Transverse colon (tissue), 4 donors: ENCODE measurements at regions not wholly inside any gene's neighbourhood (a gene's known extent, or its start where the extent isn't known, plus 50 kb on each side); places are given as distances from the start of the nearest gene placed in this dataset.

Source experiments
- DNase-seq: peaks from one replicate; pipeline ENCODE4 v3.0.0-alpha.2; 2019
- H3K27ac ChIP-seq, 4 donors: fragments of 200-600 bp; sonication (generic); 2 replicates each; pipeline ENCODE4 v1.5.1; 2016 to 2018; ENCODE audit warnings: inconsistent platforms in 4 of 4
- H3K27me3 ChIP-seq: fragments of 200-600 bp; sonication (generic); 2 replicates; pipeline ENCODE4 v1.5.1; 2017; ENCODE audit warnings: inconsistent platforms
- H3K36me3 ChIP-seq, 4 donors: fragments of 200-600 bp; sonication (generic); 2 replicates each; pipeline ENCODE4 v1.5.1; 2017 to 2019; ENCODE audit warnings: inconsistent platforms in 4 of 4
- H3K4me1 ChIP-seq, 4 donors: fragments of 200-600 bp; sonication (generic); 2 replicates each; pipeline ENCODE4 v1.5.1; 2017 to 2020; ENCODE audit warnings: inconsistent platforms in 4 of 4
- H3K4me3 ChIP-seq, 4 donors: fragments of 200-600 bp; sonication (generic); 1 replicate in 1 of 4; 2 replicates in 3 of 4; pipeline versions ENCODE4 v1.5.1 to v1.6.1; 2017 to 2019; ENCODE audit warnings: inconsistent platforms in 4 of 4
- H3K9me3 ChIP-seq, 2 donors: fragments of 200-600 bp; sonication (generic); 2 replicates each; pipeline ENCODE4 v1.5.1; 2017 to 2019; ENCODE audit warnings: inconsistent platforms in 2 of 2
- CTCF ChIP-seq, 5 experiments: fragments of 200-600 bp in 3 of 5; fragments of 450-650 bp in 2 of 5; sonication (generic) in 3 of 5; IDR thresholded peaks; 1 replicate in 2 of 5; 2 replicates in 3 of 5; pipeline ENCODE4 v1.5.1; 2016 to 2017; ENCODE audit warnings: antibody characterized with exemption in 5 of 5, inconsistent platforms in 3 of 5, mild to moderate bottlenecking in 2 of 5, moderate library complexity in 1 of 5
- EP300 ChIP-seq: sonication (generic); formaldehyde crosslinking; IDR thresholded peaks from one replicate; pipeline ENCODE4 v1.6.1; 2017; ENCODE audit warnings: antibody characterized with exemption, low read depth
- POLR2A ChIP-seq: fragments of 450-650 bp; IDR thresholded peaks from one replicate; pipeline ENCODE4 v1.6.1; 2016; ENCODE audit warnings: antibody characterized with exemption, mild to moderate bottlenecking, moderate library complexity
- POLR2AphosphoS5 ChIP-seq, 3 donors: sonication (generic); formaldehyde crosslinking; IDR thresholded peaks; one replicate each; pipeline ENCODE4 v1.6.1; 2016; ENCODE audit warnings: antibody characterized with exemption in 3 of 3
- WGBS, 2 donors: methylation state at CpG; one replicate each; pipeline ENCODE4 v1.1.5; 2018; ENCODE audit warnings: low coverage in 1 of 2; 5-methylcytosine and 5-hydroxymethylcytosine counted together
- in situ Hi-C, 4 donors: fragments of 200-750 bp; cut with MboI; loops; one replicate each; pipeline versions ENCODE4 v1.15.0 to v1.15.1; 2017; ENCODE audit warnings: low sequenced_read_pairs in 3 of 4, low pct_ligation_motif_present in 1 of 4, low pct_unique_long_range_greater_than_20kb in 1 of 4
- intact Hi-C: fragments of 100-400 bp; cut with DNase I; formaldehyde crosslinking; loops from one replicate; pipeline ENCODE4 v1.15.1; 2023; ENCODE audit warnings: low total_unique reads

GRCh38 chr17:62891659-62892058 is 74.4 kb upstream of the TANC2 start:
- Histone ChIP-seq H3K4me3 (no peak overlapping the region), H3K4me1 (peaks cover 0 to 9% (median 4%) of the 10 kb centered on the region in 4 donors), H3K27ac (no peak overlapping the region), H3K9me3 (no peaks in the 10 kb centered on the region), H3K36me3 (no peaks in the 10 kb centered on the region), H3K27me3 (no peaks in the 10 kb centered on the region)
- WGBS, 2 donors = 87 to 92% methylated on average over 3 of the region's 3 CpGs
- DNase-seq = no peak
- TF ChIP-seq POLR2AphosphoS5 (IDR thresholded peaks at IDR 0.05) (no peak), POLR2A (no peak), EP300 (no peak), CTCF (IDR thresholded peaks at IDR 0.05) (no peak)
- in situ Hi-C loops (no loop called here), intact Hi-C loops (no loop called here)

GRCh38 chr17:62888765-62889164 is 77.3 kb upstream of the TANC2 start:
- Histone ChIP-seq H3K9me3 (no peaks in the 10 kb centered on the region), H3K27ac (no peak overlapping the region), H3K27me3 (no peaks in the 10 kb centered on the region), H3K36me3 (no peaks in the 10 kb centered on the region), H3K4me1 (peaks cover 0 to 9% (median 4%) of the 10 kb centered on the region in 4 donors), H3K4me3 (no peak overlapping the region)
- TF ChIP-seq EP300 (no peak), CTCF (IDR thresholded peaks at IDR 0.05) (no peak), POLR2AphosphoS5 (IDR thresholded peaks at IDR 0.05) (no peak), POLR2A (no peak)
- 60 to 75% methylated on average over 1 of the region's 1 CpG for WGBS, 2 donors
- in situ Hi-C loops = no loop called here
- no peak for DNase-seq
- intact Hi-C loops = no loop called here

GRCh38 chr17:62888148-62888547 is 77.9 kb upstream of the TANC2 start:
- no peaks in the 10 kb centered on the region for H3K36me3 ChIP-seq
- no peak for DNase-seq
- H3K27ac ChIP-seq = no peak overlapping the region
- TF ChIP-seq EP300 (no peak), POLR2AphosphoS5 (IDR thresholded peaks at IDR 0.05) (no peak), CTCF (IDR thresholded peaks at IDR 0.05) (no peak), POLR2A (no peak)
- H3K9me3 ChIP-seq = no peaks in the 10 kb centered on the region
- in situ Hi-C loops (no loop called here), intact Hi-C loops (no loop called here)
- peaks cover 0 to 9% (median 4%) of the 10 kb centered on the region in 4 donors for H3K4me1 ChIP-seq
- no peak overlapping the region for H3K4me3 ChIP-seq
- no peaks in the 10 kb centered on the region for H3K27me3 ChIP-seq

- Histone ChIP-seq H3K4me1 (peaks cover 0 to 4% (median under 1%) of the 10 kb centered on the region in 4 donors), H3K27ac (no peak overlapping the region), H3K9me3 (no peaks in the 10 kb centered on the region), H3K27me3 (no peaks in the 10 kb centered on the region), H3K4me3 (no peak overlapping the region), H3K36me3 (no peaks in the 10 kb centered on the region)
- 68 to 72% methylated on average over 3 of the region's 3 CpGs for WGBS, 2 donors
- TF ChIP-seq EP300 = no peak
- no peak for TF ChIP-seq POLR2AphosphoS5 (IDR thresholded peaks at IDR 0.05)
- TF ChIP-seq POLR2A = no peak
- no peak for TF ChIP-seq CTCF (IDR thresholded peaks at IDR 0.05)
- intact Hi-C loops = no loop called here
- in situ Hi-C loops = no loop called here
- DNase-seq = no peak
Observed at GRCh38 chr17:62887437-62887836, 78.6 kb upstream of the TANC2 start.
